NCI-H146 treated with DMSO at 0.1 percent for 48 hours (cell line): ENCODE measurements at regions not wholly inside any gene's neighbourhood (a gene's known extent, or its start where the extent isn't known, plus 50 kb on each side); places are given as distances from the start of the nearest gene placed in this dataset.

ENCODE experiments used
- DNase-seq: peaks from one replicate; lab custom pipeline; 2025; ENCODE audit not compliant: unreplicated experiment; lab: John Stamatoyannopoulos, UW

DNA sequence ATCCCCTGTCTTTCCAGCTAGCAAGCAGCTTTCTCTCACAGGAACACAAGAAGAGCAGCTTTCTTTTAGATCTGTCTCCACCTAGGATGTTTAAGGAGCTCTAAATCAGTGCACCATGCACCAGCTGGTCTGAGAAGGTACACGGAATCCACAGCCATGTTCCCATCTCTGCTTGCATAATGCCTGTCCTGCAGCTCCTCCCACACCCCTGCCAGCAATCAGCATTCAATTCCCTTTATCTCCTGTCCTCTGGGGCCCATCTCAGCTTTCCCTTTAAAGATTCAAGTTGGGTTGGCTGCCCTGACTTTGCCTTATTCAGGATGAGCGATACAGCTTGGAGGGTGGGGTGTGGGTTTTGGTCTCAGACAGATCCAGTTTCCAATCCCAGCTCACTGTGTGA lies 826.3 kb downstream of the BCL11B start:
- DNase-seq: no peak

DNA sequence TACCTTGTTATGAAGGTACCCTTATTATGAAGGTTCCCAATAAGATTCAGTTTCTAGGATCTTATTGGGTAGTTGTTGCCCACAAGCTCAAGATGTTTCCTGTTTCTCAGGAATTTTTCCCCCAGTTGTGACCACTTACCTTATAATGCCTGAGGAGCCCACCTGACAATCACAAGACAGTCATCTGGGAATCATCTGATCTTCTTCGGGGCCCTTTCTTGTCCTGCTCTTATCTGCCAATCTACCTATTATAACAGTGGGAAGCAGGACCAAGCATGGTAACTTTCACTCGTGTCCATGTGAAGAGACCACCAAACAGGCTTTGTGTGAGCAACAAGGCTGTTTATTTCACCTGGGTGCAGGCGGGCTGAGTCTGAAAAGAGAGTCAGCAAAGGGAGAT lies 825.5 kb downstream of the BCL11B start:
- no peak for DNase-seq

DNA sequence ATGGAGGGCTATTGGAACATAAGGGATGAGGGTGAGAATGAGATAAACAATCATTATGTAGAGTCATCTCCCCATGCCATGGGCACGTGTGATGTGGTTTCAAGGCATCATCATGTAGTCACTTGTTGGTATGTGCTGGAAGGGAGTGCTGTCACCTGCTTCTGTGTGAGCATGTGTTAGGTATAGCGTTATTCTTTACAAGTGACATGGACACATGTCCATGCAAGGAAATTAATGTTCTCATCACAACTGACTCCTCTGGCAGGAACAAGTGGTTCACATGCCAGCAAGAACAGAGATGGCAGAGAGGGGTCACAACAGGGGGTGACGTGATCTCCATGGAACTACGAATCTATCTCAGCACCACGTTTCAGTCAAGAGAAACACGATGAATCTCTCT lies 815.8 kb downstream of the BCL11B start:
- DNase-seq: no peak

DNA sequence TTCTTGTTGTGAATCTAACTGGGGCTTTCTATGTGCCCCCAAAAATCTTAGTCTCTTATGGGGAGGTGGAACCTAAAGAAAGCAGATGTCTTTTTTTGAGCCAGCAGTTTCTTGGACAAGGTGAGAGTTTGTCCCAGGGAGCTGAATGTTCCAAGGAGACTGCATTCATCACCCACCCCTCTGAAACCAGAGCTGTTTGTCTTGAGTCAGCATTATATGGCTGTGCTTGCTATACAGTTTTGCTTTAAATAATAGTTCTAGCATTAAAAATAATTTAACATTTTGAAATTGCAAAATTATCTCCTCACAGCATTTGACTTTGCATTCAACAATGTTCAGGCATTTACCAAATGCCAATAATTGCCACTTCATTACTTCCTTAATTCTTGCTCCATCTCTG lies 813.3 kb downstream of the BCL11B start:
- DNase-seq: no peak

- no peak for DNase-seq
Measured at GRCh38 chr14:98462908-98463307, 809.1 kb downstream of the BCL11B start.

- DNase-seq: no peak
Measured at GRCh38 chr14:98466807-98467206, 805.2 kb downstream of the BCL11B start.

DNA sequence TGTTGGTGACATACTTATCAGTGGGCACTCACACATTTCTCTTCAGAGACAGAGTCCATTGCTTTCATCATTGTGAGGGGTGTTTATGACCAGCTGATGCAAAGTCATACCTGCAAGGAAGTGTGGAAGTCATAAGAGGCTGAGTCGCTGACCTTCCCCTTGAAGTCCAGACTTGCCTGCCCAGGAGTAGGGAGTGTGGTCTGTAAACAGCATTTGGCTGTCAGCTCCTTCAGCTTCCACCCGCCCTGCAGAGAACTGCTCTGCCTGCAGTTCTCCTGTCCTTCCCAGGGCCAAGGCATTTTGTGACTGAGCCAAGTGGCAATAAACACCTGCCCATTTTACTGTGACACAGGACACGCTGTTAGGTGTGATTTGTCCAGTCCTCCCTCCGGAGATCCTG lies 801.3 kb downstream of the BCL11B start:
- DNase-seq: no peak

GRCh38 chr14:98474900-98475299 lies 797.1 kb downstream of the BCL11B start:
- DNase-seq: no peak

GRCh38 chr14:98477935-98478334 lies 794.1 kb downstream of the BCL11B start:
- DNase-seq: no peak

- no peak for DNase-seq
Measured at GRCh38 chr14:98489115-98489514, 782.9 kb downstream of the BCL11B start.

GRCh38 chr14:98494582-98494981 lies 777.4 kb downstream of the BCL11B start:
- DNase-seq: no peak

GRCh38 chr14:98498019-98498885 lies 773.7 kb downstream of the BCL11B start:
- DNase-seq: no peak

GRCh38 chr14:98501335-98501734 lies 770.7 kb downstream of the BCL11B start:
- DNase-seq: no peak

DNA sequence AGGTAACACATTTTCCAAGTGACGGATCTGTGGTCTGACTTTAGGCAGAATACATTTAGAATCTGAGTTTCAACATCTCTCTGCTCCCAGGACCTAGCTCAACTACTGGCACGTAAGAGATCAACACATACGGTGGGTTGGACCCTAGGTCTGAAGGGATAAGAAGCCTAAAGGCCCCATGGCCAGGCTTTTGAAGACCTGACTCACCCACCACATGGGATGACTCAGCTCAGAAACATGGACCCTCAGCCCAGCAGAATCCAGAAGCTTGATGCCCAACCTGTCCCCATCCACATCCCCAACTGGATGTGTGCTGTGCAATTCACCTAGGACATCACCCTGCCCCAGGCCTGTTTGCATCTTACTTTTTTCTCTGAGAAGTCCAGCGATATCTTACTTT lies 770.2 kb downstream of the BCL11B start:
- DNase-seq: no peak

DNA sequence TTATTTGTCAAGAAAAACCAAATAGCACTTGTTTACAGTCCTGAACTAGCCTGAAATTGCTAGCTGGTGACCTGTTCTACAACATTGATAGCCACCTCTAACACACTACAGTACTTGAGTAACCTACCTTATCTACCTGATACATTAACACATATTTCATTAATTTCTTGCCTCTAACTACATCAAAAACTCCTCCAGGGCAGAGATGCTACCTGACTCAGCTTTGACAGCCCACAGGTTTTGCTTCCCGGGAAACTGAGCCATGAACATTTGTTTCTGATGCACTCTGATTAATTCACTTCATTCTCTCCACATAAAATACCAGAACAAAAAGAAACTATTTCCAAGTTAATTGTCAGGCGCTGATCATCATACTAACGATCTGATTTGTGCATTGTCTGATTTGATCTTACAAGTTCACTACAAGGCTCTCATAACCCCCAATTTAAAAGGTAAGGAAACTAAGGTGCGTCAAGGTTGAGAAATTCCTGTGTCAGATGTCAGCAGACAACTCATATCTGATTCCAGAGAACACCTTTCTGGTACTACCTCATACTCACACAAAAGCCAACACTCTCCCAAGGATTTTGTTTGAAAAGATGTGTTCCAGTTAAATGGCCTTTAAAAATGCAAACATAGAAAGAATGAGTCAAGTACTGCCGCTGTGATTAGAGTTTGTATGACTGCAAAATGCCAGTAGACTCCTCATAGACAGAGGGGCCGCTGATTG lies 768.7 kb downstream of the BCL11B start:
- DNase-seq: no peak

GRCh38 chr14:98507264-98507663 lies 764.7 kb downstream of the BCL11B start:
- DNase-seq: no peak

DNA sequence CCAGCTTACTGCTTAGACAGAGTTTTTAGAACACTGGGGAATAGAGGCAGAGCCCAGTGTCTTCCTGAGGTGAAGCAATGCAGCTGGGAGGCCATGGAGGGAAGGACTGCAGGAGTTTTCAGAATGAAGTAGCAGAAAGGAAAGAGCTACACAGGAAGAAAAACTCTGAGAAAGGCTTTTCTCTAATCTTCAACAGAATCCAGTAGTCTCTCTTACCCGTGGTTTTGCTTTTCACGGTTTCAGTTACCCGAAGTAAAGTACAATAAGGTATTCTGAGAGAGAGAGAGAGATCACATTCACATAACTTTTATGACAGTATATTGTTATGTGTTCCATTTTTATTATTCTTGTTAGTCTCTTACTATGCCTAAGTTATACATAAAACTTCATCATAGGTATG lies 761.6 kb downstream of the BCL11B start:
- no peak for DNase-seq

DNA sequence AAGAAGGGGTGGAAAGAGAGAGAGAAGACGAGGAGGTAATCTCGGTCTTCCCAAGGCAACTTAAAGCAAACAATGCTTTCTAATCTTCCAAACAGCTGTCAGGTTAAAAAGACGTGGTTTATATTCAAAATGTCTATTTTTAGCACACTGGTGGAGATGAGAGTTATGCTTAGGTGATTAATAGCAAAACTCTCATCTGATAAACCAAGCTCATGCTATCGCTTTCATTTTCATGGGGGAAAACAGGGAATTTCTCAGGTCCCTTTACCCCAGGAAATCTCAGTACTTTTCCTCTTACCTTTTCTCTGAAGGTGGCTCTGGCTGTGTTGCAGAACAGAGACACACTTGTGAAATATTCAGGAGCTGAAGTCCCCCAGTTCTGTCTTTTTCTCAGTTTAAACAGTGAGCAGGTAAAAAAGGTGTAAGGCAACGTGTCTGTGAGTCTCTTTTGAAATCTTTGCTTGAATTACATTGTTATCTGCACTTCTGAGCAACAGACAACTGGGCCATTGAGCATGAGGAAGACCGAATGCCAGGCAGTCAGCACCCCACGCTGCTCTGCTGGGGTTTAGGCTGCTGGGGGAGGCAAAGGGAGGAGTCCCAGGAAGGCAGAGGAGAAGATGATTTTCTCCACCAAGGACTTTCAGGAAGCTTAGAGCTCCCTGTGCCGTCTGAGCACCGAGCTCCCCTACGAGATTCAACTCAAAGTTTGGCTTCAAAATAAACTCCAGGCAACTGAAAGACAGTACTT lies 759.3 kb downstream of the BCL11B start:
- DNase-seq: no peak

- DNase-seq: no peak
Measured at GRCh38 chr14:98513558-98513957, 758.4 kb downstream of the BCL11B start.

GRCh38 chr14:98514016-98514415 lies 758.0 kb downstream of the BCL11B start:
- no peak for DNase-seq

- DNase-seq: no peak
Measured at GRCh38 chr14:98536256-98536655, 735.7 kb downstream of the BCL11B start.

GRCh38 chr14:98542316-98542715 lies 729.7 kb downstream of the BCL11B start:
- DNase-seq: no peak
